Vagina (tissue), 2 donors: ENCODE measurements at regions not wholly inside any gene's neighbourhood (a gene's known extent, or its start where the extent isn't known, plus 50 kb on each side); places are given as distances from the start of the nearest gene placed in this dataset.

ENCODE experiments used
- CTCF ChIP-seq, 3 experiments: fragments of 450-650 bp in 2 of 3; fragments of 200-600 bp in 1 of 3; sonication (generic) in 1 of 3; IDR thresholded peaks; one replicate each; pipeline ENCODE4 v1.5.1; 2017 to 2019; ENCODE audit warnings: antibody characterized with exemption in 3 of 3, mild to moderate bottlenecking in 2 of 3, moderate library complexity in 2 of 3
- POLR2A ChIP-seq, 2 donors: fragments of 450-650 bp; IDR thresholded peaks; one replicate each; pipeline ENCODE4 v1.6.1; 2017; ENCODE audit warnings: antibody characterized with exemption in 2 of 2, mild to moderate bottlenecking in 2 of 2, moderate library complexity in 2 of 2

GRCh38 chr1:81682490-81682889, 118.2 kb upstream of the ADGRL2 start:
- no peak for TF ChIP-seq CTCF (IDR thresholded peaks at IDR 0.05)
- no peak for TF ChIP-seq POLR2A (IDR thresholded peaks at IDR 0.05)
